ENCODE measurements at regions not wholly inside any gene's neighbourhood (a gene's known extent, or its start where the extent isn't known, plus 50 kb on each side); places are given as distances from the start of the nearest gene placed in this dataset.

- no peak for DNase-seq (ENCODE audit: low read depth in 4 of 4, low spot score in 2 of 4)
Observed at GRCh38 chr9:120151149-120151548, 428.8 kb downstream of the CDK5RAP2 start.

DNA sequence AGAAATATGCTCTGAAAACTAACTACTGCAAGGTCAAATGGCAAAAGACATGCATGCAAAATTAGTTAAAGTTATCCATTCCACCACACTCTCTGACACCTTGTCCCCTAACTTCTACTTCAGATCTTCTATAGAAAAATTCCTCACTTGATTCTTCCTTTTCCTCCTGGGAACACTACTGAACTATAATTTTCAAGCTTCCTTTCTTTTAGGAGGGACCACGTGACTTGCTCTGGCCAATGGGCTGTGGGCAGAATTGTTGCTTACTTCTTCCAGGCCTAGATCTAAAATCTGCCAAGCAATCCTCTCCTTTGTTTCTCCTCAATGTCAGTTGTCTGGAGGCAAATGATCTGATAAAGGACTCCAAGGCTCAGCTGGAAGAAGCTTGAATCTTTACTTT, 441.0 kb downstream of the CDK5RAP2 start:
- DNase-seq (ENCODE audit: low read depth in 4 of 4, low spot score in 2 of 4) = no peak

GRCh38 chr9:120137186-120137840, 442.7 kb downstream of the CDK5RAP2 start:
- no peak for DNase-seq (ENCODE audit: low read depth in 4 of 4, low spot score in 2 of 4)

DNA sequence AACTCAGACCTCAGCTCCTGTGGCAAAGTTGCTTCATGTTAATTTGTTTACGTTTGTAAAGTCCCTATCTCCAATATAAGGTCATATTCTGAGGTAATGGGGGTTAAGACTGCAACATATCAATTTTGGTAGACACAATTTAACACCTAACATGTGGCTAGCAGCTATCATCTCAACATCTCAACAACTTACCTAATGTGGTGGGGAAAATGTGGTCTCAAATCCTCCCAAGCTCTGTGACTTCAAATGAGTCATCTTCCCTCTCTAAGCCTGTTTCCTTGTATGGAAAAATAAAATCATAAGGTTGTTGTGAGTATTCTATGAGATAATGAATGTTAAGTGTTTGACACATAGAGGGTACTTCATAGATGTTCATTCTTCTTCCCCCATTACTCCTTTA, 443.3 kb downstream of the CDK5RAP2 start:
- DNase-seq (ENCODE audit: low read depth in 4 of 4, low spot score in 2 of 4) = no peak

DNA sequence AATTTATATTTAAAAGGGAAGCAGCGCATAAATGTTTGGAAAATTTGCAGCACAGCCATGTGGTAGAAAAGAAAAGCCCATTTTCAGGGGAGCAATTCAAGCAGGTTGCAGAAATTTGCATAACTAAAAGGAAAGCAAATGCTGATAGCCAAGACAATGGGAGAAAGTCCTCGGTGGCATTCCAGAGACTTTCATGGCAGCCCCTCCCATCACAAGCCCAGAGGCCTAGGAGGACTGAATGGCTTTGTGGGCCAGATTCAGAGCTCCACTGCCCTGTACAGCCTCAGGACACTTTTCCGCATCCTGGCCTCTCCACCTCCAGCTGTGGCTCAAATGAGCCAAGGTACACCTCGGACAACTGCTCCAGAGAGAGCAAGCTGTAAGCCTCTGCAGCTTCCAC, 462.9 kb downstream of the CDK5RAP2 start:
- DNase-seq (ENCODE audit: low read depth in 4 of 4, low spot score in 2 of 4) = no peak

DNA sequence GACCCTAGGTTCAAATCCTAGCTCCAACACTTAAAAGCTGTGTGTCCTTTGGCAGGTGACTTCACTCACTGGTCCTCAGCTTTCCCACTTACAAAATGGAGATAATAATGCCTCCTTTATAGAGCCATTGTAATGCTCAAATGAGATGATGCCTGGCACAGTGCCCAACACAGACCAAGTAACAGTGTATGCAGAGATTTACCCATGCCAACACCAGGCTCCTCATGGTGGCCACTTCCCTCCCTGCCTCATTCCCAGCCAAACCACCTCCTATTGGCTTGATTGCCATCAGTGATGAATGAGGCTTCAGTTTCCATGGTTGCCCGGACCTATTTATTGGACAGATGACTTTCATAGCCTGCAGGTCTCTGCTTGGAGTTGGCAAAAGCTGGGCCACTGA, 469.4 kb downstream of the CDK5RAP2 start:
- DNase-seq (ENCODE audit: low read depth in 4 of 4, low spot score in 2 of 4) = no peak

DNA sequence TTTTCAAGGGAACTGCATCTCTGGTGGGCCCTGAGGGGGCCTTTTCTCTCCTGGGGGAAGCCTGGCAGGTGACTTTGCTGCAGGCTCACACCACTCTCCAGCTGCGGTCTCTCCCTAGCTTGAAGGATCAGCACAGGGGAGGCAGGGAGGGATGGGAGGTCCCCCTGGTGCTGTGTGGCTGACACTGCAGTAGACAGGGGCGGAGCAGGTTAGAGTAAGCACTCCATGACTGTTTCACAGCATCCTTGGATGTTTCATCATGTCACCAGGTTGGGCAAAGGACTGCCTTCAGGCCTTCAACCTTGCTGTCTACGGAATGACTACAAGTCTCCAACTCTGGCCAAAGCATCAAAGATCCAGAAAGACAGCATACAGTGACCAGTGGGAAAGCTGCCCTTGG, 470.7 kb downstream of the CDK5RAP2 start:
- DNase-seq (ENCODE audit: low read depth in 4 of 4, low spot score in 2 of 4) = no peak

GRCh38 chr9:120107138-120107537, 472.8 kb downstream of the CDK5RAP2 start:
- no peak for DNase-seq (ENCODE audit: low read depth in 4 of 4, low spot score in 2 of 4)

GRCh38 chr9:120104771-120105170, 475.2 kb downstream of the CDK5RAP2 start:
- no peak for DNase-seq (ENCODE audit: low read depth in 4 of 4, low spot score in 2 of 4)

DNA sequence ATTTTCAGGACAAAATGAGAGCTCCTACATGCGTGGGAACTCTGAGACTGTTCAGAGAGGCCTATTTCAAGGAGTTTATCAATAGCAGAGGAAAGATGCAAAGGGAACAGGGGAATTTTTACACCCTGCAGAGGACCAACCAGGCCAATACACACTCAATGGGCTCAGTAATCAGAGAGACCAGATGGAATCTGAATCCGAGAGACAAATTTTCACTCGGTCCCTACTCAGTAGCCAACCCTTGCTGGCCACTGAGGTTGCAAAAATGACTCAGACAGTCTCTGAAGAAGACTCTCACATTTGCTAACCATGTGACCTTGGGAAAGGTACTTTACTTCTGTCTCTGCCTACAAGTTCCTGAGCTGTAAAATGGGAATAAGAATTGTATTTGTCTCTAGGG, 479.4 kb downstream of the CDK5RAP2 start:
- no peak for DNase-seq (ENCODE audit: low read depth in 4 of 4, low spot score in 2 of 4)

DNA sequence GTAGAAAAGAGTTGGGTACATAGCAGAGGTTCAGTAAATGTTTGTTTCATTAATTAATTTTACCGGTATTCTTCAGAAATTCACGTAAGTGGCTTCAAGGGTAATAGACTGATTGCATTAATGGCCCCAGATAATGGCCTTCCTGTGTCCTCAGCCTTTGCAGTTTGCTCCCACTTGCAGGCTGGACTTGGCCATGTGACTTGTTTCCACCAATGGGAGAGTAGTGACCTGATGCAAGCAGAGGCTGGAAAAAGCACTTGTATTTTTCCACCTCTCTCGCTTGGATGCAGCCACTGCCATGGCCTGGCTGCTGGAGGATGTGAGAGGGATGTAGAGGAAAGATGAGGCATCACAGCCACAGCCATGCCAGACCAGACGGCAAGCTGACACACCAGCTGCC, 480.9 kb downstream of the CDK5RAP2 start:
- DNase-seq (ENCODE audit: low read depth in 4 of 4, low spot score in 2 of 4) = no peak

DNA sequence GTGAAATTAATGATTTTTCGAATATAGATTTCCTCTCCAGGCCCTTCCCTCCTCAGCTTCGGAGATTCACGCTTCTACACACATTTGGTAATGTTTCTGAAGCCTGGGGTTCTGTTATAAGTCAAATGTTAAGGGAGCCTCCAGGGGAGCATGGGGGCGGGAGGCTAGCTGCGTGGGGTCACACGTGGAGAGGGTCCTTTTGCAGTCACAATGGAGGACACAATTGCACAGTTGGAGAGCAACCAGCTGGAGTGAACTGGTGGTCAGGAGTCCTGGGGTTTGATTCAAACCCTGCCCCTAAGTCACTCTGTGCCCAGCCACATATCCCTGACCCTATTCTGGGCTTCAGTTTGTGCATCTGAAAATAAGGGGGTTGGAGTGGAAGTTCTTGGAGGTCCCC, 481.4 kb downstream of the CDK5RAP2 start:
- DNase-seq (ENCODE audit: low read depth in 4 of 4, low spot score in 2 of 4) = no peak

GRCh38 chr9:120091206-120091605, 488.8 kb downstream of the CDK5RAP2 start:
- DNase-seq (ENCODE audit: low read depth in 4 of 4, low spot score in 2 of 4) = no peak

- no peak for DNase-seq (ENCODE audit: low read depth in 4 of 4, low spot score in 2 of 4)
Observed at GRCh38 chr9:120080849-120081248, 499.1 kb downstream of the CDK5RAP2 start.

- DNase-seq (ENCODE audit: low read depth in 4 of 4, low spot score in 2 of 4) = no peak
Observed at GRCh38 chr9:120078112-120078511, 501.9 kb downstream of the CDK5RAP2 start.

DNA sequence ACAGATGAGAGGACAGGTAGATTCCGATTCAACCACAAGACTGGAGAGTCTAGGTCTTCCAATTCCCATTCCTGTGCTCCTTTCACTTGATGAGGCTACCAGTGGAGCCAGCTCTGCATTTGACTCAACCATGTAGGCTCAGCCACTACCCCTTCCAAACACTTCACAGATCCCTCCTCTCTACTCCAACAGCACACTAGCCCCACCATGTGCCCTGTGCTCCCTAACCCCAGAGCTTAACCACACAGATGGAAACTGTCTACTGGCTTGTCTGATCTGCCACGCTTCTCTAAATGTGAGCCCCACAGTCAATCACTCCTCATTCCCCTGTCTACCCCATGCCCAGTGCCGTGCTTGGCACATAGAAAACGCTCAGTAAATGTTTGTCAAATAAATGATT, 508.2 kb downstream of the CDK5RAP2 start:
- DNase-seq (ENCODE audit: low read depth in 4 of 4, low spot score in 2 of 4) = no peak

DNA sequence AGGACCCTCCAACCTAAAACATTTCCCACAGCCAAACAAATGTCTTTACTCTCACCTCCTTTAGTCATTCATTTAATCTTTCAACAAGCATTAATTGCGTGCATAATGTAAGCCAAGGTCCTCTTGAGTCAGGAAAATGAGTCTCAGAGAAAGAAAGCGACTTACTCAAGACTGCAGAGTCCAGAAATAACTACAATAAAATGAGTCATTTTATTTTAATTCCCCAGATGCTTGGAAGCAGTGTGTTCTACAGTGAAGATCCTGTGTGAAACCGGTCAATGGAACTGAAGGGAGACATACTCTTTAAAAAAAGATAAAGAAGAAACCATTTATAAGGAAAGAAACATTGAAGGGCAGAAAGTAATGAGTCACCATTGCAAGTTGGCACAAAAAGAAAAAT, 513.7 kb downstream of the CDK5RAP2 start:
- no peak for DNase-seq (ENCODE audit: low read depth in 4 of 4, low spot score in 2 of 4)

DNA sequence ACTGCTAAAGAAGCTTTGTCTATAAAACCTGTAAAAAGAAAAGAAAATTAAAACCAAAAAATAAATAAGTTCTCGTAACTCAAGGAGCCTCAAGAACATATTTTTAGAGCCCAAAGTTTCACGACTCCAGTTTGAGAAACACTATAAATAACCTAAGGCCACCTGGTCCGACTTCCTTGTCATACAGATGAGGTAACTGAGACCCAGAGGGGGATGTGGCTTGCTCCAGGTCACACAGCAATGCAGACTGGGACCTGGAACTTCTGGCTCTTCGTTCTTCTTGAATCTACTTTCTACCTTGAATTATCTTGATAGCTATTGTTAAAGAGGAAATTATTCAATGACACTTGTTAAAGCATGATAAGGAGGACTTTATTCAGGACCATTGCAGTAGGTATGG, 514.8 kb downstream of the CDK5RAP2 start:
- no peak for DNase-seq (ENCODE audit: low read depth in 4 of 4, low spot score in 2 of 4)

GRCh38 chr9:120045011-120045410, 535.0 kb downstream of the CDK5RAP2 start:
- no peak for DNase-seq (ENCODE audit: low read depth in 4 of 4, low spot score in 2 of 4)

DNA sequence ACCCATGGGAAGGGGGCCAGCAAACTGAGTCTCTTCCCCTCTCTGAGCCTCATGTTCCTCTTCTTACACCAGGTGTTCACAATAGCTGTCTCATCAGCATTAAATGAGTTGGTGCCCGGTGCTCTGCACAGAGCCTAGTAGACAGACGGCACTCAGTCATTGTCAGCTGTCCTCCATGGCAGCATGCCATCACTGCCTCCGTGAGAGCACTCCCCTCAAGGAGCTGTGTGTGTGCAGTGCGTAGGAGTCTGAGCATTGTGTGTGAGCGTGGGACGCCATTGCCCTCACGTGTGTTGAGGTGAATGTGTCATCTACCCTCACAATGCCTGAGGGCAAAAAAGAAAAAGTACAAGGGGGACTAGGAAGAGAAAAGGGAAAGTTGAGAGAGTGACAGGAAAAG, 536.5 kb downstream of the CDK5RAP2 start:
- DNase-seq (ENCODE audit: low read depth in 4 of 4, low spot score in 2 of 4) = no peak

DNA sequence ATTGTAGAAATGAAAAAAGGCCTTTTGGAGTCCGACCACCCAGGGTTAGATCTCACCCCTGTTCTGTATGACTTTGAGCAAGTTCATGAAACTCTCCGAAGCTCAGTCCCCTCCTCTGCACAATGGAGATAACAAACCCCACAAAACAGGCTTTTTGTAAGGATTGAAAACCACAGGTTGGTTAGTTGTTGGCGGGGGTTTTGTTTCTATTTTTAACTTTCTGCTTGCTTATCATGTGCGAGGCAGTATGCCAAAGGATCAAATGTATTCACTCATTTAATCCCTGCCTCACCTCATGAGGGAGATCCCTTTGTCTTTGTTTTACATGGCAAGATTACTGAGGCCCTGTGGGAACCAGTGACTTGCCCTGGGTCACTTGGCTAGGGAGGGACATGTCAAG, 539.1 kb downstream of the CDK5RAP2 start:
- no peak for DNase-seq (ENCODE audit: low read depth in 4 of 4, low spot score in 2 of 4)

DNA sequence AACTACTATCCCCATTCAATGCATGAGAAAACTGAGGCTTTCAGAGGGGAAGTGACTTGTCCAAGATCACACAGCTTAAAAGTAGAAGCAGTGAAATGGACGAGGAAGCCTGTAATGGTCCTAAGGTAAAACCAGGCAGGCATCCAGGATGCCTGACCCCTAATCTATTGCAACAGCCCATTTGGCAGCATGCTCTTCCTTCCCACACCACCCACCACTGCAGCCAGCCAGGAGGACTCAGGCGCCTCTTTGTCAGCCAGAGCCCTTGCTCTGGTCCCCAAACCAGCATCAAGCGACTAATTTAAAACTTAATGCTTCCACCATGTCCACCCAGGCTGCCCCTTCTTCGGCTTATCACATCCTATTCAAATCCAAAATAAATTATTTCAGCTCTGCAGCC, 541.6 kb downstream of the CDK5RAP2 start:
- no peak for DNase-seq (ENCODE audit: low read depth in 4 of 4, low spot score in 2 of 4)

- no peak for DNase-seq (ENCODE audit: low read depth in 4 of 4, low spot score in 2 of 4)
Observed at GRCh38 chr9:120032639-120033038, 547.3 kb downstream of the CDK5RAP2 start.

Measured in left renal cortex interstitium (tissue), 4 donors.